Kidney (tissue), 13 donors: ENCODE measurements at regions not wholly inside any gene's neighbourhood (a gene's known extent, or its start where the extent isn't known, plus 50 kb on each side); places are given as distances from the start of the nearest gene placed in this dataset.

Experiments
- DNase-seq, 5 donors: peaks; one replicate each; pipeline ENCODE4 v3.0.0-alpha.2; 2013 to 2020
- FAIRE-seq: peaks from 2 replicates; lab custom pipeline; 2012; peaks lifted over from hg19 to GRCh38; lab: Jason Lieb, UNC
- H3K27ac ChIP-seq, 2 donors: one replicate each; pipeline ENCODE4 v1.7.0; 2013; ENCODE audit warnings: low read depth in 2 of 2, low read length in 2 of 2, inconsistent platforms in 1 of 2
- H3K27me3 ChIP-seq: one replicate; pipeline ENCODE4 v1.7.1; 2013; ENCODE audit warnings: low read length, inconsistent platforms; ENCODE audit not compliant: control insufficient read depth, insufficient read depth
- H3K36me3 ChIP-seq, 3 donors: one replicate each; pipeline versions ENCODE4 v1.7.0 to v1.7.1; 2013; ENCODE audit warnings: low read length in 3 of 3, control low read depth in 1 of 3, inconsistent platforms in 1 of 3; ENCODE audit not compliant: insufficient read depth in 3 of 3, control insufficient read depth in 2 of 3
- H3K4me1 ChIP-seq, 3 donors: one replicate each; pipeline versions ENCODE4 v1.7.0 to v1.7.1; 2013; ENCODE audit warnings: low read length in 3 of 3, inconsistent platforms in 1 of 3, low read depth in 1 of 3; ENCODE audit not compliant: control insufficient read depth in 2 of 3, insufficient read depth in 2 of 3
- H3K4me3 ChIP-seq, 3 donors: one replicate each; pipeline versions ENCODE4 v1.7.0 to v1.8.1; 2013; ENCODE audit warnings: low read length in 3 of 3, control low read depth in 1 of 3, inconsistent platforms in 1 of 3
- H3K9ac ChIP-seq, 3 donors: one replicate each; pipeline versions ENCODE4 v1.7.0 to v1.7.1; 2013; ENCODE audit warnings: low read length in 3 of 3, control low read depth in 1 of 3, inconsistent platforms in 1 of 3
- H3K9me3 ChIP-seq, 3 donors: one replicate each; pipeline versions ENCODE4 v1.7.0 to v1.7.1; 2013; ENCODE audit warnings: low read length in 3 of 3, control low read depth in 1 of 3, inconsistent platforms in 1 of 3; ENCODE audit not compliant: control insufficient read depth in 2 of 3, insufficient read depth in 1 of 3
- intact Hi-C: fragments of 100-400 bp; cut with DNase I; formaldehyde crosslinking; loops from one replicate; pipeline ENCODE4 v1.11.1; 2022
- TF ChIP-seq, protein P1 (sequence below): IDR thresholded peaks from 3 replicates; pipeline ENCODE4 v1.5.1; 2012; ENCODE audit warnings: mild to moderate bottlenecking, moderate library complexity, borderline replicate concordance; ENCODE audit not compliant: insufficient read depth; ENCODE audit errors: extremely low read depth
- donor health status: control.
- donor health status: control.
- donor health status: control.
- donor health status: control.
- donor health status: control.
- donor health status: DM: yes; HTN: yes; CAD: no.
- donor health status: Normal renal cell carcinoma (clear cell type).

DNA sequence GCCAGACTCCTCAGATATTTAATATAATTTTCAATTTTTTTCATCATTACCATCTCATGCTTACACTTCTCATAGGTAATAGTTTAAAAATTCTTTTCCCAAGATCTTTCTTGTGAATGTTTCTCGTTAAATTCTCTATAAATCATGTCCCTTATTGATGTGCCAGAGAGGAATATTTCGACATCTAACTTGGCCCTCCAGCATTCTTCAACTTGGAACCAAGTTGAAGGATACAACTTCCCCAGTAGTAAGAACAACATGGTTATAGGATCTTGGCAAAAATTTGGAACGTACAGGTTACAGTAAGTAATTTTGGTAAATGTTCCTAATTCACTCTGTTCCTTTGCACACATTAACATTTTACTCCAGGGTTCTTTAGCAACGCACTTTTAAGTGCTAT lies 731.8 kb downstream of the CDH11 start:
- Histone ChIP-seq H3K27ac (no peak overlapping the region), H3K9ac (no peak overlapping the region), H3K27me3 (no peaks in the 10 kb centered on the region), H3K4me3 (no peak overlapping the region), H3K4me1 (no peaks in the 10 kb centered on the region), H3K9me3 (no peaks in the 10 kb centered on the region), H3K36me3 (no peaks in the 10 kb centered on the region)
- FAIRE-seq (no peak), DNase-seq (no peak)
- intact Hi-C loops: no loop called here
- TF ChIP-seq, protein P1, sequence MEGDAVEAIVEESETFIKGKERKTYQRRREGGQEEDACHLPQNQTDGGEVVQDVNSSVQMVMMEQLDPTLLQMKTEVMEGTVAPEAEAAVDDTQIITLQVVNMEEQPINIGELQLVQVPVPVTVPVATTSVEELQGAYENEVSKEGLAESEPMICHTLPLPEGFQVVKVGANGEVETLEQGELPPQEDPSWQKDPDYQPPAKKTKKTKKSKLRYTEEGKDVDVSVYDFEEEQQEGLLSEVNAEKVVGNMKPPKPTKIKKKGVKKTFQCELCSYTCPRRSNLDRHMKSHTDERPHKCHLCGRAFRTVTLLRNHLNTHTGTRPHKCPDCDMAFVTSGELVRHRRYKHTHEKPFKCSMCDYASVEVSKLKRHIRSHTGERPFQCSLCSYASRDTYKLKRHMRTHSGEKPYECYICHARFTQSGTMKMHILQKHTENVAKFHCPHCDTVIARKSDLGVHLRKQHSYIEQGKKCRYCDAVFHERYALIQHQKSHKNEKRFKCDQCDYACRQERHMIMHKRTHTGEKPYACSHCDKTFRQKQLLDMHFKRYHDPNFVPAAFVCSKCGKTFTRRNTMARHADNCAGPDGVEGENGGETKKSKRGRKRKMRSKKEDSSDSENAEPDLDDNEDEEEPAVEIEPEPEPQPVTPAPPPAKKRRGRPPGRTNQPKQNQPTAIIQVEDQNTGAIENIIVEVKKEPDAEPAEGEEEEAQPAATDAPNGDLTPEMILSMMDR: no peak

DNA sequence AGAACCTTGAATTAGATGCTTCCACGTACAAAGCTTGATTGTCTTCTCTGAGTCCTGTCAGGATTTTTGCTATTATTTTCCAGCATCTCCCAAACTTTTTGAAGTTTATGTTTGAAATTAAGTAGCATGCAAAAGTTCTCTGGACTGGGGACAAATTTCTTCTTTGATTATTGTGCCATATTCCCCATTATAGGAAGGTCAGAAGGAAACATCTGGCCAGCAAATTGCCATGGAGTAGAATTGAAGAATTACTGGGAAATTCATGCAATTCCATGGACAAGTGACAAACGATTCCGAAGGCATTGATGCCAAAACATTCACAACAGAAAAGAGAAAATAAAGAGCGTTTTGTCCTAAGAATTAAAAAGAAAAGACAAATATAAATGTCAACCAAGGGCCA lies 737.2 kb downstream of the CDH11 start:
- TF ChIP-seq, protein P1: no peak
- no peaks in the 10 kb centered on the region for H3K9me3 ChIP-seq
- H3K4me1 ChIP-seq: no peaks in the 10 kb centered on the region
- H3K9ac ChIP-seq: no peak overlapping the region
- intact Hi-C loops: no loop called here
- FAIRE-seq: no peak
- no peak for DNase-seq
- no peak overlapping the region for H3K27ac ChIP-seq
- no peaks in the 10 kb centered on the region for H3K27me3 ChIP-seq
- no peaks in the 10 kb centered on the region for H3K36me3 ChIP-seq
- H3K4me3 ChIP-seq: no peak overlapping the region

DNA sequence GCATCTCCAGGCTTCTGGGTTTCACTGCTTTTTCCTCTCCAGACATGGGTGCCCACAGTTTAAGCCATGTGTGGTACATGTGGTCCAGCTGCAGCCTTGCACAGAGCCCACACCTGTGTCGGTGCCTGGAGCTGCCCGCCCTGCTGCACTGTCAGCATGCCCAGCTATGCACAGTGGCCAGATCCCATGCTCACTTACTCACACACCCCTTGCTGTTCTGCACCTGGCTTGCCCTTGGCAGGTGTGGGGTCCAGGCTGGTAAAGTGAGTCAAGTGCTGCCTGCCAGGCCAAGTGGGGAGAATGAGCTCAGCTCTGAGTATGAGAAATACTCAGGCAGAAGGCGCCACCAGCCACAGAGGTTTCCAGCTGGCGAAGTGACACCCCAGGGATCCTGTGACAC lies 739.9 kb downstream of the CDH11 start:
- TF ChIP-seq, protein P1: no peak
- H3K36me3 ChIP-seq: no peaks in the 10 kb centered on the region
- no peak overlapping the region for H3K27ac ChIP-seq
- H3K27me3 ChIP-seq: no peaks in the 10 kb centered on the region
- no peaks in the 10 kb centered on the region for H3K4me1 ChIP-seq
- H3K9ac ChIP-seq: no peak overlapping the region
- no peak for FAIRE-seq
- no peak overlapping the region for H3K4me3 ChIP-seq
- DNase-seq: no peak
- H3K9me3 ChIP-seq: no peaks in the 10 kb centered on the region
- intact Hi-C loops: no loop called here

DNA sequence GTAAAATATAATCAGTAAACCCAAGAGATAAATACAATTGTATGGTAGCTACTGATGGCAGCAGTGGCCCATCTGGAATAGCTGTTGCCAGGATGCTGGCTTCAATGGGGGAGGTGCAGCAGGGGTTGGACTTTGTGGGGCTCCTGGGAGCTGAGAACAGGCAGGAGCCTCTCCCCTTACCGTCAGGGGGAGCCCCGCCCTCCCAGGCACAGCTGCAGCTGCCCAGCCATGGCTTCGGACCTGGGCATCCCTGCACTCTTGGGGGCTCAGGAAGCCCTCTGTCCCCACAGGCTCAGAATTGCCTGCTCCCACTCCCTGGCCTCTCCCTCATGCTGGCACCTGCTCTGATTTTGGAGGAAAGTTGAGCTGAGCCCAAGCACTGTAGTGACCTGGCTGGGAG lies 741.1 kb downstream of the CDH11 start:
- TF ChIP-seq, protein P1: no peak
- H3K36me3 ChIP-seq: no peaks in the 10 kb centered on the region
- H3K9me3 ChIP-seq: no peaks in the 10 kb centered on the region
- H3K27ac ChIP-seq: no peak overlapping the region
- DNase-seq (no peak), FAIRE-seq (no peak)
- H3K27me3 ChIP-seq: no peaks in the 10 kb centered on the region
- no peak overlapping the region for H3K4me3 ChIP-seq
- no peaks in the 10 kb centered on the region for H3K4me1 ChIP-seq
- no peak overlapping the region for H3K9ac ChIP-seq
- intact Hi-C loops: no loop called here
